Suppressor macrophage treated with lipopolysaccharide for 4 hours (primary cell): ENCODE measurements at regions not wholly inside any gene's neighbourhood (a gene's known extent, or its start where the extent isn't known, plus 50 kb on each side); places are given as distances from the start of the nearest gene placed in this dataset.
"Not testable (repeated sequence)": the region's sequence is repeated elsewhere in the genome, so short reads cannot be mapped to it uniquely, and the experiment has no call there.

Source experiments
- DNase-seq: peaks from one replicate; pipeline ENCODE4 v3.0.0-alpha.2; 2020

DNA sequence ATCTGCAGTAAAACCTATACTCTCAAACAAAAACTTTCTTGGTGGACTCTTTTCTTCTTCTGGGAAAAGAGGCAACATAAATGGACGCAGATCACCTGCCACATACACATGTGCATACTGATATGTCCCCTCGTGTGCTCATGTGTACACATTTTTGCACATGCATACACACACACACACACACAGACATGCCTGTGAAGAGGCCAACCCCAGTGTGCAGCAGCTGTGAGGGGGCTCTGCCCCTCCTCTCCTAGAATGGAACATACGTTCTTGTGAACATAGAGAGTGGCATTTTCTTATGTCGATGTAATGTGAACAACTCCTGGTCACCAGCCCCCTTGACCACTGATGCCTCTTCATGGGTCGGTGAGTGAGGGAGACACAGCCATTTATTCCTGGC, 188.9 kb upstream of the PLGLB2 start:
- not testable (repeated sequence) for DNase-seq

DNA sequence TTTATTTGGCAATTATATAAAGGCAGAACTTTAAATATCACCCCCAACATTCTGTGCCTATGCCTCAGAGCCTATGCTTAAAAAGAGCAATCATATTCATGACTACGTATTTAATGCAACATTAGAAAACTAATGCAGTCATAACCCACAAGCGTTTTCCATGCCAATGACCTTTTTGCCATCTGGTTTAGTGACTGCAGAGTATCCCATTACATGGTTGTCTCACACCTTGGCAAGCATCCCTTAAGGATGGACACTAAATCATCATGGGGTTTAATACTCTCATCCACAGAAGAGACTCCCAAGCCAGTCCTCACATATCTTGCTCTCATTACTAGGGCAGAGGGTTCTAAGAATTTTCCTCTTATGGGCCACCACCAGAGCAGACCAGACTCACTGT, 188.2 kb upstream of the PLGLB2 start:
- not testable (repeated sequence) for DNase-seq

DNA sequence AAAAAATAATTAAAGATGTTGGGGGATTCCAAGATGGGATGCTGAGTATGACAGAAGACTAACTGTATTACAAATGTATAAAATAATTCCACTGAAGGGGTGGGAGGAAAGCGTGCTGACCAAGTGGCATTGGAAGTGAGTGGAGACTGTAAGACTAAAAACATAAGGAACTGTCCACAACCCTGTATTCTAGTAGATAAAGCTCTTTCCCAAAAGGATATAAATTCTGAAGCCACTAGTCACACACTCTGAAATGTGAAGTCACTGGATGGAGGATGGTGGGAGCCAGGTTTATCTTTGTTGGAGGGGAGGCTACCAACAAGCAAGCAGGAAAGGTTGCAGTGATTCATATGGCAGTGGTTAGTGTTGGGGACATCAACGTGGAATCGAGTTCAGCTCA, 182.8 kb upstream of the PLGLB2 start:
- not testable (repeated sequence) for DNase-seq

DNA sequence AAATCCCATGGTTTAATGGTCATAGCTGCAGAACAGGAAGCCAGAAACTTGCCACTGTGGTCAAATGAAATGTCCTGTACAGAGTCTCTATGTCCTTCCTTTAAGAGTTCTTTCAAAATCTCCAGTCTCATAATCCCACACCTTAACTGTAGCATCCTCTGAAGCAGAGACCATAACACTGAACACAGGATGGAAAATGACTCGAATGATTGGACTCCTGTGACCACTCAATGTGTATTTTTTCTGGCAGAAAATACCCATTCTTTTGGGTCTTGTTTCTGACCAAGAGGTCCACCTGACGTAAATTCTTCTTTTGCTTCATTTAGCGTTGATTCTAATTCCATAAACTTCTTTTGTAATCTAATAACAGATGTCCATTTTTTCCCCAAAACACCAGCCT, 181.4 kb upstream of the PLGLB2 start:
- DNase-seq: not testable (repeated sequence)

DNA sequence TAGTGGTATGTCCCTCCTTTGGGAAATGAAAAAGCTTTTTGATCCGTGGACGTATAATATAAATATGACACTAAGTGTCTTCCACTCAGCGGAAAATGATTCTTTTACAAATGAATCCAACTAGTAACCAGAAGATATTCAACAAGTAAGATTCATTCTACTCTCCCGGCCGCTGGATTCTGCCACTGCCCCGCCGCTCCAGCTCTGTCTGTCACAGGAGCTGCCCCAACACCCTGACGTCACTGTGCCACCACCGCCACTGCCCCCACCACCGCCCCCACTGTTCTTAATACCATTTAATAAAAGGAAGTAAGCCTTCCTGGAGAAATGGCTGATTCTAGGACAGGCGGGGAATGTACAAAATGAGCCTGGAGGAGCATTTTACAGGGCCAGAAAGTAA, 180.8 kb upstream of the PLGLB2 start:
- not testable (repeated sequence) for DNase-seq

DNA sequence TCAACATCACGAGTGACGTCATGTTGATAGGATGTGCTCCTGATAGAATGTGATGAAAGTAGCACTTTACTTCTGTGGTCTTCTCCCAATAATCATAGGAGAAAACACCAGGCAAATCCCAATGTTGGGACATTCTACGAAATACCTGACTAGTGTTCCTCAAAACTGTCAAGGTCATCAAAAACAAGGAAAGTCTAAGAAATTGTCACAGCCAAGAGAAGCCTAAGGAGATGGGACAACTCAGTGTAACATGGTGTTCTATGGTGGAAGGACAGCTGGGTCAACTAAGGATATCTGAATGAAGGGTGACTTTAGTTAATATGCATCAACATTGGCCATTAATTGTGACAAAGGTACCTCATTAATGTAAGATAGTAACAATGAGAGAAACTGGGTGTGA, 180.0 kb upstream of the PLGLB2 start:
- not testable (repeated sequence) for DNase-seq

DNA sequence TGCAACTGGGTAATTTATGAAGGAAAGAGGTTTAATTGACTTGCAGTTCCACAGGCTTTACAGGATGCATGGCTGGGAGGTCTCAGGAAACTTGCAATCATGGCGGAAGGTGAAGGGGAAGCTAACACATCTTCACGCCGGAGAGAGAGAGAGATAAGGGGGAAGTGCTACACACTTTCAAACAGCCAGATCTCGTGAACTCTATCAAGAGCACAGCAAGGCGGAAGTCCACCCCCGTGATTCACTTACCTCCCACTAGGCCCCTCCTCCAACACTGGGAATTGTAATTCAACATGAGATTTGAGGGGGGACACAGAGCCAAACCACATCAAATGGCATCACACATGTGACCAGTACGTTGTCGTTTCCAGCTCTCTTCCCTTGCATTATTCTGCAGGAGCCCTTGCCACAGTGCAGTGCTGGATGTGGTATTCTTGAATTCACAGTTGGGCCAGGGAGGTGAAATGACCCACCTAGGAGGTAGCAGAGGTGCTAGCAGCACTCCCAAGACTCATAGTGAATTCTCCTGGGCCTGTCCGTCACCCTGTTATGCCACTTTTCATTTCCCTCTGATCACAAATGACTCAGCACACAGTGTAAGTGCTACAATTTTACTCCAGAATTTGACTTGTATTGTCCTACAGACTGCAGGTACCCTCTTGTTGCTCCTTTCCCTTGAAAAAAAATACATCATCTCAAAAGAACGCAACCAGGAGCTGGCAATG, 179.2 kb upstream of the PLGLB2 start:
- DNase-seq: not testable (repeated sequence)

DNA sequence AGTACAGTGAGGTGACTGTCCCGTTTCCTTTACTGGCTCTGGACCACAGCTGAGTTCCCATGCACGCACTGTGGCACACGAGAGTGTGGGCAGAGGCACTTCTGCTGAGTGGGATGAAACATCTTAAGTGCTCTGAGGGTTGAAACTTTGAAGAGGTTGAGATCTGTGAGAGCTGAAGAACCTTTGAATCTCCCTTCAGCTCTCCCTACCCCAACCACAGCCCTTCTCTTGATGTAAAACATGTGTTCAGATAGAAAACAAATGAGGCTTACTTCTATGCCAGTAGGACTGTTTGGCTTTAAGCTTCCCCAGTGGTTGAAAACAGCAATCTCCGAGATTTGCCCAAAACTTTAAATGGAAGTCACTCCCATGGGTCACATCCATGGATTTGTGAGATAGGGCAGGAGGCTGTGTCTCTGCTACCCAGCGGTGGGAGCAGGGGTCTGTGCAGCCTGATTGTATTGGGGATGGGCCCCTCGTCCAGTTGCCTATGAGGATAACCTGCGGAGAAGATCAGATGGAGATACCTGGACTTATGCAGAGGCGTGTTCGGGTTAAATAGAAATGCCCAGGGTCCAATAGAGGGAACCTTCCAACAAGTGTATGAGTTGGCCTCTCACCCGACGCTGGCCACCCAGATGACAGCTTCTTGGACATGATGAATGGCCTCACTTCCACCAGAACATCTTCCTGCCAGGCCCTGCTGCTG, 178.0 kb upstream of the PLGLB2 start:
- DNase-seq: not testable (repeated sequence)

DNA sequence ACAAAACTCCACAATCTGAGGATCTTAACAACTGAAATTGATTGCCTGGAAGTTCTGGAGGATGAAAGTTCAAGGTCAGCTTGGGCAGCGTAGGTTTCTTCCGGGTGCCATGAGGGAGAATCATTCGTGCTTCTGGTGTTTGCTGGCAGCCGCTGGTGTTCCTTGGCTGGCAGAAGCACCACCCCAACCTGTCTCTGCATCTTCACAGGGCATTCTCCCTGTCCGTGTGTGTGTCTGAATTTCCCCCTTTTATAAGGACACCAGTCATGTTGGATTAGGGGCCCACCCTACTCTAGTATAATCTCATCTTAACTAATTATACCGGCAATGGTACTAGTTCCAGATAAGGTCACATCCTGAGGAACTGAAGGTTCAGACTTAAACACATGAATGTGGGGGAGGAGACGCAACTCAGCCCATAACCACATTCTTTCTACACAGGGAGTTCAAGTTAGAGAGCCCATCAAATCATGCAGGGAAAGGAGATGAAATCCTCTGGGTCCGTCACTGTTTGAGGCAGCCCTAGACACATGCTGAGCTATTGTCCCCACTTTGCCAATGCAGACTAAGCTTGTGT, 175.9 kb upstream of the PLGLB2 start:
- DNase-seq: not testable (repeated sequence)

DNA sequence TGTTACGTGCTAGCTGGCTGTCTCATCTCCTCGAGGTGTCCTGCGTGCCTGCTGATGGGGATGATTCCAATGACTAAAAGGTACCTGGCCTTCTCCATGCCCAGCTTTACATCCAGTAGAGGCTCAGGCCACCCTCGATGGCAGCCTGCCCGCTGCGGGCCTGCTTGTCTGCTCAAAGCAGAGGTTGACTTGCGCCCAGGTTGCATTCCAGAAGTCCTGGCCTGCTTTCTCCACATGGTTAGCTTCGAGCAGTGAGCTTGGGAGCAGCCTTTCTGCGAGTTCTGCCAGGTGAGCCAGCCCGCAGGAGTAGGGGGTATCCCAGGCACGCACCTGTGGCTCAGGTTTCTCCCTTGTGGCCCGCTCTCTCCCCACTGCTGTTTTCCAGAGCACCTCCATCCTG, 175.0 kb upstream of the PLGLB2 start:
- DNase-seq: not testable (repeated sequence)

DNA sequence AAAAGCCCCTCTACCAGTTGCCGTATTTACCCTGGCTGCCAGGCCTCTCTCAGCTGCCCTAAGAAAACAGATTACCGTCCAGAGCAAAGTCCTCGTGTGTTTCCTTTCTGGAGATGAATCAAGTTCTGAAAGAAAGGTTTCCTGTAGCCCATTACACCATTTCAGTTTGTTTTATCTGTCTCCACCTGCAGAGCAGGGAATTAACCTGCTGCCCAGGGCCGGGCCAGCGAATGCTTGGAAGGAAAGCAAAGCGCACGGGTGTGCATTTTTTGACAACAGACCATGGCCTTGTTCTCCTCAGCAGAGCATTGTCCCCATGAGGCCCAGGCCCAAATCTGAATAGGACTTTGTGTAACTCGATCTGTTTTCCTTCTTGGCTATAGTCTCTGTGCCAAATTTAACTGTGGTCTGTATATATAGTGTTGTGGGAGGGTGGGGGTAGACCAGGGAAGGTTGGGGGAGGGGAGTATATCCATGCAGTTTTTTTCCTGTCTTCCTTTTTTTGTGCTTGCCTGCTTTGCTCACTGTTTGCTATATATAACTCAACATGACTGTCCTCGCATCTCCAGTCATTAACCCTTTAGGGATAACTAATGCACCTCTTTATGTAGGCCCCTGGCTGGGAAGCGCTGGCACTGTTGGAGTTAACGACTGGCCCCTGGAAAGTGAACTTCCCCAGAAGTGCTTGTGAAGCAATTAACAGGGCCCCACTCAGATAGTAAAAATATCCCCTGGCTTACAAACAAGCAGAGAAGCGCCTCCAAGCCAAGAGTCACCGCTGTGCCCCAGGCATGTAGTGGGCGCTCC, 174.3 kb upstream of the PLGLB2 start:
- DNase-seq: not testable (repeated sequence)

DNA sequence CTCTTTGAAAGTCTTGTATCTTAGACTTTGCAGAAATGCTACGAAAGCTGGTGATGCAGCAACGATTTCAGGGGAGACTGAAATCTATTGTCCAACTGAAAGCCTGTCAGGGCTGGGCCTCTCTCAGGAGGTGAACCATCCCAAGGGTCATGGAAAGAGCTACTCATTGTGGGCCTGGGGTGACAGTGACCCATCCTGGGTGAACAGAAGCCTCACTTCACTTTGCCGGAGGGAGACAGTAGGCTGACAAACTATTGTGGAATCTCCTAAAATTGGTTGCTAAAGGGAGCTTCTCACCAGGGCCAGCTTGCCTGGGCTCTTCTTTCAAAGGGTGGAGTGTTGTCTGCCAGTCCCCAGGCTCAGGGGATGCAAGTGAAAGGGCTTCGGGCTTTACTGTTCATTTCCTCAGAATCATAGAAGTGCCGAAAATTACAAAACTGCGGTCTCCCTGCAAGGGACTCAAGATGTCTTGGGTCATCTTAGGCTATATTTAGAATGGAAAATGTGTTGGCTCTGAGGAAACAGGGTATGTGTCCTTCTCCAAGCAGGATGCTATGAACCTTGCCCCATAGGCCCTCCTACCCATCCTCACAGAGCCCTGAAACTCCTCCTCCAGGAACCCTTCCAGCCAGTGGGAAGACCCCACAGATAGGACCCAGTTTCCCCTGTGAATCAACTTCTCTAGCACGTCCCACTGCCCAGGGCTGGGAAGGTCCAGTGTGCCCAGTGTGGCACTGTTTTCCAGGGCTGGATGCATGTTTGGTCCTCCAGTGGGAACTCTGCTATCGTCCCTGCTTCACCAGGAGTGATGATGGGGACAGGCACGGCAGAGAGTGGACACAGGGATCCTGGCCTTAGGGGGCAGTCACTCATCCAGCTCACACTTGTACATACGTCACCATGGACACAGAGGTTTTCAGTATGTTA, 173.4 kb upstream of the PLGLB2 start:
- DNase-seq: not testable (repeated sequence)

DNA sequence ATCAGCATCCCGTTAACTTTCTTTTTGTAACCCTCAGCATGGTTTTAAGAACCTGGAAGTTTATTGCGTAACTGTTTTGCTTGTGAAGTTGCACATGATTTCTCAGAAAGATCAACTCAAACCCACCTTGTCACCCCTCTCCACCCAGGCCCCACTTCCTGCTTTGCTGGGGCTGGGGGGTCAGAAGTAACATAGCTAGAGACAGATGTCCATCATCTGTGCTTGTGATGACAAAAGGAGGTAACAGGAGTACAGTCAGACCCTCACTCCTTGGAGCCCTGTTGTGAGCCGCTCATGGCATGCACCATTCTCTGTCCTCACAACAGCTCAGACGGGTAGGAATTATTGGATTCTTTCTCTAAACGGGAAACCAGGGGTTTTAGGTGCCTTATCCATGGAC, 172.7 kb upstream of the PLGLB2 start:
- DNase-seq: not testable (repeated sequence)

DNA sequence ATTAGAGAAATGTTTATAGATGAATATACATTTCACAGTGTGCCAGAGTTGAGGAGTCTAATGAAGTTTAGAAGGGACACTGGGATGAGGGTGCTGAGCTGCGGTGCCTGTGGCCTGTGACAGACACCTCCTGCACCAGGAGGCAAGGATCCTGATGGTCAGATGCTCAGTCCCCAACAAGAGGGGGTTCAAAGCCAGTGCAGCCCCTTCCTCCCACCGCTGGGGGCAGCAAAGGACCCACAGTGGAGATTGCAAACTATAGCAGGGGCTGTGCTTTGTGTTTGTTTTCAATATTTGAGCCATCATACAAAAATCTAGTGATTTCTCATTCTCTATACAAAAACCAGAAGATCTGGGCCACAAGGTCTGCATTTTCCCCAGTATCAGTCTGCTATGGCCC, 170.5 kb upstream of the PLGLB2 start:
- not testable (repeated sequence) for DNase-seq

DNA sequence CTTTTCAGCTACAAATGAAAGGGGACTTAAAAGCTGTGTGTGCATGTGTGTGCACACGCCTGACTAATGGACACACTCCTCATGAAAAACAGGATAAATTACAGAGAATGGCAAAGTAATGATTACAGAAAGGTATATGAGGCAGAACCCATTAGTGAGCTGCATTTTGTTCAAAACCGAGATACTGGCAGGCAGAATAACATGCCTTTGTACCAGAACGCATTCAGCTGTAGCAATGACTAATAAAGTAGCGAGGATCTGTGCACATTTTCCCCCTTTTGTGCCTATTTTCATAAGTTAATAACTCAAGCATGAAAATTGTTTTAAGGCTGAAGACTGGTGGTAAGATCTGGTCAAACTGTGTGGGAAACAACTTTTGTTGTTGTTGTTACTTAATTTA, 165.7 kb upstream of the PLGLB2 start:
- DNase-seq: not testable (repeated sequence)

DNA sequence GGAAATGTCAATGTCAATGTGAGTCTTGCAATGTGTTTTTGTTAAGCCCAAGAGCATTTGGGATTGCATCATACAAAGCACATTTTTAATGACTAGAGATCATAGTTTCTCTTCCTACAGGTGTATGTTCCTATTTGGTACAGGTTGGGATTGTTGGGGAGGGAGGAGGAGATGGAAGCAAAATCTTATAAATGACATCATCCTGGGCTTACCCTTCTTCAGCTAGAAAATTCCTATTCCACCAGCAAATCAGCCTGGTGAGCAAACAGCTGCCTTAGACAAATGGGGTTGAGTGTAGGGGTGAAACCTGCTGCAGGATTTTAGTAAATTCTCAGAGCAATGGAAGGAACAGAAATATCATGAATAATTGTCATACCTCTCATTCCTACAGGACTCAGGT, 165.3 kb upstream of the PLGLB2 start:
- DNase-seq: not testable (repeated sequence)

DNA sequence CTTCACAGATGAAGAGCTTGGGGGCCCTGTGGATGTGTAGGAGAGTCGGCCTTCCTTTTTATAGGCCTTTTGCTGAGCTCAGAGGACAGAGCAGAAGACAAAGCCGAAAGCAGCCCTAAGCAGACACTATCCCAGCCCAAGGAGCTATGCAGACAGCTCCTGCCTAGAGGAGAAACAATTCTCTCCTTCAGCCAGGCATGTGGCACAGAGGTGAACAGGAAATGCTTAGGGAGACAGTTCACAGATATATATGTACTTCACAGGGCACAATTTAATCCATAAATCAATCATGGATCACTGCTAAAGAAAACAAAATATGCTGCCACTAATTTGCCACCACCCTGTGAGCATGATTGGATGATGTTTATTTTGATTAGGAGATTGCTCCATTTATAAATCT, 164.5 kb upstream of the PLGLB2 start:
- DNase-seq: not testable (repeated sequence)

DNA sequence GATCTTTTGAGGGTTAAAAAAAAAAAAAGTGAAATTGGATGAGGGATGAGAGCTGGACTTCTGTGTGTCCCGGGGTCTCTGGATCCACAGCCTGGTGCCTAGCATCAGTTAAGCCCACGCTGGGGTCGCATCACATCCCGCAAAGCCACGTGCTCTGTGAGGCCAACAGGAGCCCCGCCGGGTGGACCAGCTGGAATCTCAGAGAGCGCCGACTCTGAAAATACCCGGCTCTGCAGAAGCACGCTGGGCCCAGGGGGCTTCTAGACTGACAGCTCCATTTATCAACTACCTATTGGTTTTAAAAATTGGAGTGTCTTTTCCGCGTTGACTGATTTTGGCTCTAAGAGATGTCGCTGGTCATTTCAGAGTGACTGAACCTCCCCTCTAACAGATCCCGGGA, 164.1 kb upstream of the PLGLB2 start:
- DNase-seq: not testable (repeated sequence)

DNA sequence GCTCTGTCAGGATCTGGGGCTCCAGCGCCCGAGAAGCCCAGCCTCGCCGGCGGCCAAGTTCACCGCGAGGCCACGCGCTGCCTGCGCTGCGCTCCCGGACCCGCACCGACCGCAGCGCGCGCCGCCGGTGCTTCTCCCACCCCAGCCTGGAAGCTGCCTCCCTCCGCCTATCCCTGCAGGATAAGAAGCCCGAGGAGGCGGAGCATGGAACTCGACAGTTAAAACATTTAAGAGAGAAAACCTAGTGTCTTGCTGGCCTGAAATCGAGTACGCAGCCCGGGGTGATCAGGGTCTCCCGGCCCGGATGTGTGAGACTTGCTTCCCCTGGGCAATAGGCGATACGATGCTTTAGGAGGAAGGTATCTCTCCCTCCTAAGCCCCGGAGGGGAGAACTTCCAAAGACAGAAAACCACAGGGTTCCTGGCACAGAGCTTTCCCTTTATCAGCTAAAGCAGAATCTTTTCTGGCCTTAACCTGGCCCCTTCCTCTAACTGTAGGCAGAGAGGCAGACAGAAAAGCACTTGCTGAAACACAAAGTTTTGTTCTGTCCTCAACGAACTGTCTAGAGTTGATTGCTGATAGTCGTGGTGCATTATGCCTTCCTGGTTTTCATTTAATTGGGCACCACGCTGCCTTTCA, 163.5 kb upstream of the PLGLB2 start:
- not testable (repeated sequence) for DNase-seq

DNA sequence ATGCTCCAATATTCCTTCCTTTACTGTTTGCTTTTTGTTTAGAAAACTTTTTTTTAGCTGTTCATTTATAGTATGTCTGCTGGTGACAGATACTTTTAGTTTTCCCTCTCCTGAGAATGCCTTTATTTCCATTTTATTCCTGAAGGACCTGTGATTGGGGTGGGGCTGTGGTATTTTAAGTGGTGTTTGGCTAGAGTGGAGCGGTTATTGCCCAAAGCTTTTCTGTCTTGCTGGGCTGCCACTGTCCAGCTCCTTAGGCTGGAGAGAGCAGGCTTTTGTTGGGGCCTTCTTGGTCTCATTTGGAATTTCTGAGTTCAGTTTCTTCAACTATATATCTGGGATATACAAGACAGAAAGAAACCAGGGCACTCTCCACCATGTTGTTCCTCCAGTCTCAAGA, 160.0 kb upstream of the PLGLB2 start:
- not testable (repeated sequence) for DNase-seq

DNA sequence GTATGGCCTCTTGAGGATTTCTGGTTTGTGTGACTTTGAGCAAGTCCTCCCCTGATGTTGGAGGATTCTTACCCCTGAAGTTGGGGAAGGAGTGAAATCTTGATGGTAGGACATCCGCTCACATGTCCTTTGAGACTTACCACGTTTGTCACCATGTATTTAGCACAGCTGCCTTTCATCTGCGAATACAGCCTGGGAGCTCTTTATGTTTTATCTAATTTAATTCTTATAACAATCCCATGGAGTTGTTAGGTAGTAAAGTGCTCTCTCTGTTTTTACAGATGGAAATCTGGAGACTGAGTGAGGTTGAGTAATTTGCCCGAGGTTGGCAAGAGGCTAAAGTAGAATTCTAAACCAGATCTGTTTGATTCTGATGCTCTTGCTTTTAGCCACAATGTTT, 154.9 kb upstream of the PLGLB2 start:
- not testable (repeated sequence) for DNase-seq
